Mesenchymal stem cell (in vitro differentiated cells and primary cell): ENCODE measurements at regions not wholly inside any gene's neighbourhood (a gene's known extent, or its start where the extent isn't known, plus 50 kb on each side); places are given as distances from the start of the nearest gene placed in this dataset.

Experiments used
- DNase-seq: peaks from one replicate; pipeline ENCODE4 v3.0.0-alpha.2; 2013
- H2AFZ ChIP-seq: one replicate; pipeline ENCODE4 v1.6.1; 2013; ENCODE audit warnings: low read depth, mild to moderate bottlenecking, control low read depth, inconsistent platforms, low read length, moderate library complexity
- H2AK5ac ChIP-seq: 2 replicates; pipeline ENCODE4 v1.6.1; 2013; ENCODE audit warnings: low read length, moderate library complexity, mild to moderate bottlenecking, inconsistent platforms; ENCODE audit not compliant: severe bottlenecking
- H2BK120ac ChIP-seq: one replicate; pipeline ENCODE4 v1.6.1; 2013; ENCODE audit warnings: low read depth, mild to moderate bottlenecking, inconsistent platforms, low read length, moderate library complexity
- H2BK12ac ChIP-seq, 2 experiments: one replicate each; pipeline ENCODE4 v1.6.1; 2013; ENCODE audit warnings: inconsistent platforms in 2 of 2, low read length in 2 of 2, mild to moderate bottlenecking in 2 of 2, moderate library complexity in 2 of 2, control low read depth in 1 of 2
- H2BK15ac ChIP-seq: one replicate; pipeline ENCODE4 v1.6.1; 2013; ENCODE audit warnings: mild to moderate bottlenecking, low read depth, inconsistent platforms; ENCODE audit not compliant: poor library complexity, severe bottlenecking
- H2BK5ac ChIP-seq: 2 replicates; pipeline ENCODE4 v1.6.1; 2013; ENCODE audit warnings: low read depth, mild to moderate bottlenecking, low read length, control low read depth, inconsistent platforms; ENCODE audit not compliant: poor library complexity, severe bottlenecking
- H3K14ac ChIP-seq, 2 experiments: one replicate each; pipeline ENCODE4 v1.6.1; 2013; ENCODE audit warnings: inconsistent platforms in 2 of 2, low read length in 2 of 2, control low read depth in 1 of 2, mild to moderate bottlenecking in 1 of 2, moderate library complexity in 1 of 2
- H3K18ac ChIP-seq, 2 experiments: one replicate each; pipeline ENCODE4 v1.6.1; 2013; ENCODE audit warnings: inconsistent platforms in 2 of 2, low read length in 2 of 2, control low read depth in 1 of 2, low read depth in 1 of 2, mild to moderate bottlenecking in 1 of 2
- H3K23ac ChIP-seq, 2 experiments: one replicate each; pipeline ENCODE4 v1.6.1; 2013; ENCODE audit warnings: inconsistent platforms in 2 of 2, low read length in 2 of 2, mild to moderate bottlenecking in 2 of 2, moderate library complexity in 2 of 2, control low read depth in 1 of 2
- H3K27ac ChIP-seq: 2 replicates; pipeline ENCODE4 v1.5.1; 2013; ENCODE audit warnings: mild to moderate bottlenecking, moderate library complexity, low read length, control low read depth, inconsistent platforms; ENCODE audit not compliant: poor library complexity, severe bottlenecking
- H3K27me3 ChIP-seq, 2 experiments: 2 replicates each; pipeline versions ENCODE4 v1.6.1 to v1.7.0; 2013; ENCODE audit warnings: low read length in 2 of 2, mild to moderate bottlenecking in 2 of 2, moderate library complexity in 2 of 2, control low read depth in 1 of 2, inconsistent platforms in 1 of 2; ENCODE audit not compliant: control insufficient read depth in 1 of 2, insufficient read depth in 1 of 2
- H3K36me3 ChIP-seq, 2 experiments: 2 replicates each; pipeline versions ENCODE4 v1.6.1 to v1.7.0; 2013; ENCODE audit warnings: low read length in 2 of 2, control low read depth in 1 of 2, inconsistent platforms in 1 of 2, low read depth in 1 of 2, mild to moderate bottlenecking in 1 of 2; ENCODE audit not compliant: insufficient read depth in 2 of 2, control insufficient read depth in 1 of 2
- H3K4ac ChIP-seq, 2 experiments: one replicate each; pipeline ENCODE4 v1.6.1; 2013; ENCODE audit warnings: inconsistent platforms in 2 of 2, low read length in 2 of 2, mild to moderate bottlenecking in 2 of 2, moderate library complexity in 2 of 2, control low read depth in 1 of 2, low read depth in 1 of 2
- H3K4me1 ChIP-seq: 2 replicates; pipeline ENCODE4 v1.6.1; 2013; ENCODE audit warnings: low read depth, low read length, control low read depth; ENCODE audit not compliant: control insufficient read depth, insufficient read depth
- H3K4me2 ChIP-seq: 2 replicates; pipeline ENCODE4 v1.6.1; 2013; ENCODE audit warnings: low read length, mild to moderate bottlenecking, inconsistent platforms; ENCODE audit not compliant: poor library complexity, severe bottlenecking
- H3K4me3 ChIP-seq, 2 experiments: 2 replicates each; pipeline versions ENCODE4 v1.5.1 to v1.7.0; 2013; ENCODE audit warnings: low read length in 2 of 2, mild to moderate bottlenecking in 2 of 2, control low read depth in 1 of 2, low read depth in 1 of 2; ENCODE audit not compliant: insufficient read depth in 1 of 2
- H3K79me1 ChIP-seq: replicated peaks from 2 replicates; pipeline ENCODE4 v1.6.1; 2013; ENCODE audit warnings: mild to moderate bottlenecking, control low read depth, low read length, inconsistent platforms; ENCODE audit not compliant: poor library complexity, severe bottlenecking
- H3K9ac ChIP-seq: 2 replicates; pipeline ENCODE4 v1.7.0; 2013; ENCODE audit warnings: mild to moderate bottlenecking, low read length, moderate library complexity
- H3K9me3 ChIP-seq: 2 replicates; pipeline ENCODE4 v1.7.0; 2013; ENCODE audit warnings: mild to moderate bottlenecking, low read length; ENCODE audit not compliant: control insufficient read depth
- H4K8ac ChIP-seq: one replicate; pipeline ENCODE4 v1.6.1; 2013; ENCODE audit warnings: inconsistent platforms, mild to moderate bottlenecking, low read length, moderate library complexity
- H4K91ac ChIP-seq: one replicate; pipeline ENCODE4 v1.6.1; 2013; ENCODE audit warnings: mild to moderate bottlenecking, low read length, inconsistent platforms
- WGBS: methylation state at CpG from one replicate; pipeline ENCODE4 v1.1.7; 2013; ENCODE audit warnings: mixed read lengths; 5-methylcytosine and 5-hydroxymethylcytosine counted together

DNA sequence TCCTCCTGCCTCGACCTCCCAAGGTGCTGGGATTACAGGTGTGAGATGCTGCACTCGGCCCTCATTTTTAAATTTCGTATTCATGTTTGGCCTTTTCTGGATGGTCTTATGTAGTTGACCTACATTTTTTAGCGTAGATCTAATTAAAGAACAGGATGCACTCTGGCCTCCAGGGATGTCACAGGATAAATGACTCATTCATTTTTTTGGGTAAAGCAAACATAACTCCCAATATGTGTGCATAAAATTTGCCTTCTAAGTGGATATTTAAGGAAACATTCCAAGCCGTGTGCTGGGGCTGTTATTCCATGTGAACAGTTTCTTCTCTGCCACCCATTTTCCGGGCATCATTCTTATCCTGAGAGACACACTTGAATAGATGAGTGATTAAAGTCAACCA lies 501.6 kb downstream of the IRX1 start:
- Histone ChIP-seq H2BK5ac (no peak overlapping the region), H3K23ac (no peak overlapping the region), H2BK15ac (no peak overlapping the region), H3K9me3 (no peaks in the 10 kb centered on the region), H3K27me3 (no peaks in the 10 kb centered on the region), H3K36me3 (no peaks in the 10 kb centered on the region), H3K4ac (no peak overlapping the region), H2AFZ (no peak overlapping the region), H3K4me2 (no peak overlapping the region), H2BK12ac (no peak overlapping the region), H3K4me1 (no peaks in the 10 kb centered on the region), H4K8ac (no peak overlapping the region), H3K14ac (no peak overlapping the region), H3K79me1 (no peaks in the 10 kb centered on the region), H3K9ac (no peak overlapping the region), H3K27ac (no peak overlapping the region), H4K91ac (no peak overlapping the region), H2BK120ac (no peak overlapping the region), H3K18ac (no peak overlapping the region), H2AK5ac (no peak overlapping the region), H3K4me3 (no peak overlapping the region)
- WGBS, result 70% methylated on average over 4 of the region's 6 CpGs
- DNase-seq, result no peak

DNA sequence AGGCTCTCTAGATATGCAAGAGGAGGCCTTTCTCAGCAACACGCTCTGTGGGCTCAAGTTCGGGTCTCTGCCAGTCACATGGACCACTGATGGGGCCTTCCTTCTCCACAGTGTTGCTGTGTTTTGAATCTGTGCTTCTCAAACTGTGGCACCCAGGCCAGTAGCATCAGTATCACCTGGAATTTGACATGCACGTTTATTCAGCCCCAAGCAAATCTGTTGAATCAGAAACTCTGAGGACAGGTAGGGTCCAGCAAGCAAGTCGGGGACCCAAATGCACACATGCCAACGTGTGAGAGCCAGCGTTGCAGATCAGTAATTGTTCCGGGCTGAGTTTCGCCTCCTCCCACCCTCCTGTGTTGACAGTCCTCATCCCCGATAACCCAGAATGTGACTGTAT lies 502.6 kb downstream of the IRX1 start:
- Histone ChIP-seq H3K9ac (no peak overlapping the region), H2BK12ac (no peak overlapping the region), H2BK120ac (no peak overlapping the region), H3K36me3 (no peaks in the 10 kb centered on the region), H3K27me3 (no peaks in the 10 kb centered on the region), H3K14ac (no peak overlapping the region), H4K91ac (no peak overlapping the region), H3K27ac (no peak overlapping the region), H3K79me1 (no peaks in the 10 kb centered on the region), H3K18ac (no peak overlapping the region), H2BK15ac (no peak overlapping the region), H3K23ac (no peak overlapping the region), H4K8ac (no peak overlapping the region), H3K4me1 (no peaks in the 10 kb centered on the region), H2AFZ (no peak overlapping the region), H3K4me3 (no peak overlapping the region), H2AK5ac (no peak overlapping the region), H3K9me3 (no peaks in the 10 kb centered on the region), H3K4ac (no peak overlapping the region), H3K4me2 (no peak overlapping the region), H2BK5ac (no peak overlapping the region)
- DNase-seq, result no peak
- 77% methylated on average over 8 of the region's 9 CpGs for WGBS

DNA sequence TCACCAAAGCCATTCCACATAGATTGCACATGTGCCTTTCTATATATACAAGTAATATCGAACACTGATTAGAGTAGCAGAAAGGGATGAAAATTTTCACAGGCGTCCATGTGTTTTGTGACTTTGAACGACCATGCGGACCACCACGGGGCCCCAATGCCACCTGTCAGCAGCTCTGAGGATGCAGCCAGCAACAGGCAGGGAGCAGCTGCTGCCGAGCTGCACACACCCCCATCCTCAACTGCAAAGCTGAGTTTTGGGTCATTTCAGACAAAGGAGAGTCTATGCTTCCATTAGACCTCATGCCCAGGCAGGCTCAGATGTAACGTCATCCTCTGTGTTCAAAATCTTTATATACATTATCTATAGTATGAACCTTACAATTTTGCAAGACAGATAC lies 503.8 kb downstream of the IRX1 start:
- H2AFZ ChIP-seq, result no peak overlapping the region
- H3K23ac ChIP-seq, result no peak overlapping the region
- no peak overlapping the region for H4K91ac ChIP-seq
- H3K79me1 ChIP-seq, result no peaks in the 10 kb centered on the region
- H2BK15ac ChIP-seq, result no peak overlapping the region
- H3K4ac ChIP-seq, result no peak overlapping the region
- H3K27ac ChIP-seq, result no peak overlapping the region
- no peak overlapping the region for H3K14ac ChIP-seq
- no peak overlapping the region for H3K18ac ChIP-seq
- no peak overlapping the region for H3K4me2 ChIP-seq
- no peak overlapping the region for H4K8ac ChIP-seq
- H3K27me3 ChIP-seq, result no peaks in the 10 kb centered on the region
- H2BK120ac ChIP-seq, result no peak overlapping the region
- no peaks in the 10 kb centered on the region for H3K9me3 ChIP-seq
- no peak overlapping the region for H2BK5ac ChIP-seq
- H3K4me1 ChIP-seq, result no peaks in the 10 kb centered on the region
- DNase-seq, result no peak
- H2BK12ac ChIP-seq, result no peak overlapping the region
- no peak overlapping the region for H3K9ac ChIP-seq
- WGBS, result 70% methylated on average over 6 of the region's 7 CpGs
- H3K4me3 ChIP-seq, result no peak overlapping the region
- H2AK5ac ChIP-seq, result no peak overlapping the region
- H3K36me3 ChIP-seq, result no peaks in the 10 kb centered on the region

DNA sequence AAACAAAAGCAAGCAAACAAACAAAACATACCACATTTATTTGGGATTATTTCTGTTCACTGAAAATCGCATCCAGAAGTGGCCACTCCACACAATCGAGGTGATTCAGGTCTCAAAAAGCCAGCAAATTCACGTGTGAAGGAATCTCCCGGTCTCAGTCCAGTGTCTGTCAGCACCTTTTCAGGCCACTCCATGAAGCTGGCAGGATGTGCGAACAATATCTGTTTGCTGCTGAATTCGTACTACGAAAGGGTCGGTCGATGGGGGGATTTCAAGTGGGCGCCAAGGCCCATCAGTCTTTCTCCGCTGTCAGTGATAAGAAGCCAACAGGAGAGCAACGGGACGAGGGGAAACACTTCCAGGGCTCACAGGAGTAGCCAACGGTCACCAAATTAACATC lies 505.1 kb downstream of the IRX1 start:
- DNase-seq, result no peak
- H3K14ac ChIP-seq, result no peak overlapping the region
- no peak overlapping the region for H3K4me3 ChIP-seq
- H2AK5ac ChIP-seq, result no peak overlapping the region
- no peak overlapping the region for H3K27ac ChIP-seq
- no peaks in the 10 kb centered on the region for H3K79me1 ChIP-seq
- no peak overlapping the region for H3K18ac ChIP-seq
- no peak overlapping the region for H2BK120ac ChIP-seq
- H2AFZ ChIP-seq, result no peak overlapping the region
- H3K27me3 ChIP-seq, result no peaks in the 10 kb centered on the region
- no peaks in the 10 kb centered on the region for H3K36me3 ChIP-seq
- H2BK15ac ChIP-seq, result no peak overlapping the region
- no peak overlapping the region for H3K4me2 ChIP-seq
- no peaks in the 10 kb centered on the region for H3K4me1 ChIP-seq
- no peak overlapping the region for H4K91ac ChIP-seq
- H3K23ac ChIP-seq, result no peak overlapping the region
- no peak overlapping the region for H3K9ac ChIP-seq
- no peak overlapping the region for H2BK12ac ChIP-seq
- no peaks in the 10 kb centered on the region for H3K9me3 ChIP-seq
- H4K8ac ChIP-seq, result no peak overlapping the region
- WGBS, result 81% methylated on average over 14 of the region's 14 CpGs
- H3K4ac ChIP-seq, result no peak overlapping the region
- H2BK5ac ChIP-seq, result no peak overlapping the region
